Upper lobe of left lung (tissue), 4 donors: ENCODE measurements at regions not wholly inside any gene's neighbourhood (a gene's known extent, or its start where the extent isn't known, plus 50 kb on each side); places are given as distances from the start of the nearest gene placed in this dataset.

Experiments used
- POLR2A ChIP-seq, 4 donors: fragments of 450-650 bp; IDR thresholded peaks; one replicate each; pipeline ENCODE4 v1.5.1; 2016 to 2017; ENCODE audit warnings: antibody characterized with exemption in 4 of 4, mild to moderate bottlenecking in 2 of 4
- POLR2AphosphoS5 ChIP-seq, 2 donors: sonication (generic); formaldehyde crosslinking; IDR thresholded peaks; one replicate each; pipeline ENCODE4 v1.5.1; 2017; ENCODE audit warnings: antibody characterized with exemption in 2 of 2
- TF ChIP-seq, protein P1 (sequence below), 6 experiments: fragments of 450-650 bp in 4 of 6; fragments of 200-600 bp in 2 of 6; sonication (generic) in 2 of 6; IDR thresholded peaks; one replicate each; pipeline ENCODE4 v1.5.1; 2016 to 2019; ENCODE audit warnings: antibody characterized with exemption in 6 of 6

DNA sequence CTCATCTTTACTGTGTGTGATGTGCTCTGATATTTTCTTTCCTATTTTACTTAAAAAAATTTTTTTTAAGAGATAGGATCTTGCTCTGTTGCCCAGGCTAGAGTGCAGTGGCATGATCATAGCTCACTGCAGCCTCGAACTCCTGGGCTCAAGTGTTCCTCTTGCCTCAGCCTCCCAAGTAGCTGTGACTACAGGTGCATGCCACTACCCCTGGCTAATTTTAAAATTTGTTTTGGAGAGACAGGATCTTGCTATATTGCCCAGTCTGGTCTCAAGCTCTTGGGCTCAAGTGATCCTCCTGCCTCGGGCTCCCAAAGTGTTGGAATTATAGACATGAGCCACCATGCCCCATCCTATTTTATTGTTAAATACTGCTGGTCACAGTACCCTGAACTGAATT, 67.4 kb downstream of the FOXD2 start:
- TF ChIP-seq, protein P1, sequence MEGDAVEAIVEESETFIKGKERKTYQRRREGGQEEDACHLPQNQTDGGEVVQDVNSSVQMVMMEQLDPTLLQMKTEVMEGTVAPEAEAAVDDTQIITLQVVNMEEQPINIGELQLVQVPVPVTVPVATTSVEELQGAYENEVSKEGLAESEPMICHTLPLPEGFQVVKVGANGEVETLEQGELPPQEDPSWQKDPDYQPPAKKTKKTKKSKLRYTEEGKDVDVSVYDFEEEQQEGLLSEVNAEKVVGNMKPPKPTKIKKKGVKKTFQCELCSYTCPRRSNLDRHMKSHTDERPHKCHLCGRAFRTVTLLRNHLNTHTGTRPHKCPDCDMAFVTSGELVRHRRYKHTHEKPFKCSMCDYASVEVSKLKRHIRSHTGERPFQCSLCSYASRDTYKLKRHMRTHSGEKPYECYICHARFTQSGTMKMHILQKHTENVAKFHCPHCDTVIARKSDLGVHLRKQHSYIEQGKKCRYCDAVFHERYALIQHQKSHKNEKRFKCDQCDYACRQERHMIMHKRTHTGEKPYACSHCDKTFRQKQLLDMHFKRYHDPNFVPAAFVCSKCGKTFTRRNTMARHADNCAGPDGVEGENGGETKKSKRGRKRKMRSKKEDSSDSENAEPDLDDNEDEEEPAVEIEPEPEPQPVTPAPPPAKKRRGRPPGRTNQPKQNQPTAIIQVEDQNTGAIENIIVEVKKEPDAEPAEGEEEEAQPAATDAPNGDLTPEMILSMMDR (IDR thresholded peaks at IDR 0.05) = no peak
- TF ChIP-seq POLR2A (IDR thresholded peaks at IDR 0.05) = no peak
- no peak for TF ChIP-seq POLR2AphosphoS5 (IDR thresholded peaks at IDR 0.05)
